Heart left ventricle (tissue), 13 donors: ENCODE measurements at regions not wholly inside any gene's neighbourhood (a gene's known extent, or its start where the extent isn't known, plus 50 kb on each side); places are given as distances from the start of the nearest gene placed in this dataset.

Source experiments
- POLR2A ChIP-seq, 2 donors: fragments of 450-650 bp; IDR thresholded peaks; one replicate each; pipeline ENCODE4 v1.6.1; 2017; ENCODE audit warnings: antibody characterized with exemption in 2 of 2, mild to moderate bottlenecking in 2 of 2, moderate library complexity in 2 of 2
- TF ChIP-seq, protein P1 (sequence below), 12 donors: fragments of 200-600 bp; sonication (generic) in 4 of 12; IDR thresholded peaks; one replicate each; pipeline versions ENCODE4 v1.5.0 to v1.8.0; 2018 to 2022; ENCODE audit warnings: antibody characterized with exemption in 12 of 12, mild to moderate bottlenecking in 5 of 12
- donor health status: ischemic (EF 13 %, LVEDD 7.1; RV severe dilation, severe dysfunction).
- donor health status: DM: no; HTN: yes; CAD: no.
- donor health status: DM: no; HTN: no; CAD: no.
- donor health status: ischemic (EF 25% LVEDD 6.9; RV normal size, moderate dysfunction).
- donor health status: ischemic (EF 25% LVEDD 5.7; RV mildly dilated, moderate dysfunction).
- donor health status: ischemic (EF 35%, LVEDD 5.7; RV mildly dilated, moderate dysfunction).
- donor health status: nonischemic (EF 11% LVEDD 7.7; RV severe dilation, severe dysfunction).
- donor health status: DM: yes; HTN: yes; CAD: no.
- donor health status: PGD.
- donor health status: ischemic (EF 29% LVEDD 5.4; RV normal size, mild dysfunction).
- donor health status: nonischemic (EF 23%, LVEDD 6.1; RV moderate dilation, normal function).

DNA sequence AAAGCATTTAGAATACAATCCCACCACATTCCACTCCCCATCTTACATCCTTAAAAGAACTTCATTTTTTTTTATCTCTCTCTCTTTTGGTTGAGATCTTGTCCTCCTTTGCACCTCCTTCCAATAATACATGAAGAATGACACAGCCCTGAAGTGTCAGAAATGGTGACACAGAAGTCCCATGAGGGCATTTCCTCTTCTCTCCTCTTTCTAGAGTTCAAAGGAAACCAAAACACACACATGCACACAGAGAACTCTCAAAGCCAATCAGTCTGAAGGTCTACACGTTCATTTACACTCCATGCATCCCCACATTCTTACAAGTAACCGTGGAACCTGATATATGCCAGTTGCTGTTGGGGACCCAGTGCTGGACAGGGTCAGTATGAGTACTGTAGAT, 450.7 kb downstream of the HNRNPD start:
- TF ChIP-seq, protein P1, sequence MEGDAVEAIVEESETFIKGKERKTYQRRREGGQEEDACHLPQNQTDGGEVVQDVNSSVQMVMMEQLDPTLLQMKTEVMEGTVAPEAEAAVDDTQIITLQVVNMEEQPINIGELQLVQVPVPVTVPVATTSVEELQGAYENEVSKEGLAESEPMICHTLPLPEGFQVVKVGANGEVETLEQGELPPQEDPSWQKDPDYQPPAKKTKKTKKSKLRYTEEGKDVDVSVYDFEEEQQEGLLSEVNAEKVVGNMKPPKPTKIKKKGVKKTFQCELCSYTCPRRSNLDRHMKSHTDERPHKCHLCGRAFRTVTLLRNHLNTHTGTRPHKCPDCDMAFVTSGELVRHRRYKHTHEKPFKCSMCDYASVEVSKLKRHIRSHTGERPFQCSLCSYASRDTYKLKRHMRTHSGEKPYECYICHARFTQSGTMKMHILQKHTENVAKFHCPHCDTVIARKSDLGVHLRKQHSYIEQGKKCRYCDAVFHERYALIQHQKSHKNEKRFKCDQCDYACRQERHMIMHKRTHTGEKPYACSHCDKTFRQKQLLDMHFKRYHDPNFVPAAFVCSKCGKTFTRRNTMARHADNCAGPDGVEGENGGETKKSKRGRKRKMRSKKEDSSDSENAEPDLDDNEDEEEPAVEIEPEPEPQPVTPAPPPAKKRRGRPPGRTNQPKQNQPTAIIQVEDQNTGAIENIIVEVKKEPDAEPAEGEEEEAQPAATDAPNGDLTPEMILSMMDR (IDR thresholded peaks at IDR 0.05): no peak
- TF ChIP-seq POLR2A (IDR thresholded peaks at IDR 0.05): no peak
